Vagina (tissue), 2 donors: ENCODE measurements at regions not wholly inside any gene's neighbourhood (a gene's known extent, or its start where the extent isn't known, plus 50 kb on each side); places are given as distances from the start of the nearest gene placed in this dataset.

ENCODE experiments used
- DNase-seq, 2 donors: peaks; one replicate each; pipeline ENCODE4 v3.0.0-alpha.2; 2017; ENCODE audit errors: extremely low spot score in 2 of 2
- H3K27ac ChIP-seq: fragments of 200-600 bp; sonication (generic); one replicate; pipeline ENCODE4 v1.5.1; 2019
- H3K27me3 ChIP-seq: fragments of 200-600 bp; sonication (generic); one replicate; pipeline ENCODE4 v1.5.1; 2019
- H3K36me3 ChIP-seq, 2 donors: fragments of 200-600 bp; sonication (generic); one replicate each; pipeline ENCODE4 v1.5.1; 2017 to 2019
- H3K4me1 ChIP-seq: fragments of 200-600 bp; sonication (generic); one replicate; pipeline ENCODE4 v1.5.1; 2019
- H3K4me3 ChIP-seq, 2 donors: fragments of 200-600 bp; sonication (generic); 1 replicate in 1 of 2; 2 replicates in 1 of 2; pipeline ENCODE4 v1.5.1; 2016 to 2019
- H3K9me3 ChIP-seq: fragments of 200-600 bp; sonication (generic); one replicate; pipeline ENCODE4 v1.5.1; 2019
- CTCF ChIP-seq, 3 experiments: fragments of 450-650 bp in 2 of 3; fragments of 200-600 bp in 1 of 3; sonication (generic) in 1 of 3; IDR thresholded peaks; one replicate each; pipeline ENCODE4 v1.5.1; 2017 to 2019; ENCODE audit warnings: antibody characterized with exemption in 3 of 3, mild to moderate bottlenecking in 2 of 3, moderate library complexity in 2 of 3
- POLR2A ChIP-seq, 2 donors: fragments of 450-650 bp; IDR thresholded peaks; one replicate each; pipeline ENCODE4 v1.6.1; 2017; ENCODE audit warnings: antibody characterized with exemption in 2 of 2, mild to moderate bottlenecking in 2 of 2, moderate library complexity in 2 of 2
- POLR2AphosphoS5 ChIP-seq, 2 donors: sonication (generic); formaldehyde crosslinking; IDR thresholded peaks; one replicate each; pipeline ENCODE4 v1.9.0; 2017; ENCODE audit warnings: antibody characterized with exemption in 2 of 2, mild to moderate bottlenecking in 2 of 2, low read depth in 1 of 2; ENCODE audit not compliant: insufficient read depth in 1 of 2
- intact Hi-C: fragments of 100-400 bp; cut with DNase I; formaldehyde crosslinking; loops from one replicate; pipeline ENCODE4 v1.15.1; 2023

GRCh38 chr12:127293507-127294310, 973.3 kb upstream of the TMEM132C start:
- H3K36me3 ChIP-seq, result no peaks in the 10 kb centered on the region
- intact Hi-C loops, result no loop called here
- H3K4me1 ChIP-seq, result no peaks in the 10 kb centered on the region
- no peak overlapping the region for H3K27ac ChIP-seq
- H3K9me3 ChIP-seq, result no peaks in the 10 kb centered on the region
- peak in 1 of 2 donors; percentile 77 for DNase-seq
- TF ChIP-seq POLR2A (IDR thresholded peaks at IDR 0.05) (no peak), CTCF (IDR thresholded peaks at IDR 0.05) (peak in 2 of 3 experiments; percentile 21 to 37), POLR2AphosphoS5 (IDR thresholded peaks at IDR 0.05; ENCODE audit: insufficient read depth in 1 of 2, low read depth in 1 of 2) (no peak)
- H3K4me3 ChIP-seq, result no peak overlapping the region
- no peaks in the 10 kb centered on the region for H3K27me3 ChIP-seq

- Histone ChIP-seq H3K9me3 (no peaks in the 10 kb centered on the region), H3K4me3 (no peak overlapping the region), H3K27ac (no peak overlapping the region), H3K4me1 (no peaks in the 10 kb centered on the region), H3K36me3 (no peaks in the 10 kb centered on the region), H3K27me3 (no peaks in the 10 kb centered on the region)
- intact Hi-C loops, result no loop called here
- peak in 1 of 2 donors; percentile 61 for DNase-seq
- TF ChIP-seq CTCF (IDR thresholded peaks at IDR 0.05), result no peak
- no peak for TF ChIP-seq POLR2A (IDR thresholded peaks at IDR 0.05)
- TF ChIP-seq POLR2AphosphoS5 (IDR thresholded peaks at IDR 0.05; ENCODE audit: insufficient read depth in 1 of 2, low read depth in 1 of 2), result no peak
Observed at GRCh38 chr12:127294651-127295210, 972.2 kb upstream of the TMEM132C start.

GRCh38 chr12:127295630-127296029, 971.3 kb upstream of the TMEM132C start:
- no peaks in the 10 kb centered on the region for H3K27me3 ChIP-seq

GRCh38 chr12:127296591-127296990, 970.4 kb upstream of the TMEM132C start:
- Histone ChIP-seq H3K4me3 (no peak overlapping the region), H3K4me1 (no peaks in the 10 kb centered on the region), H3K27ac (no peak overlapping the region), H3K9me3 (no peaks in the 10 kb centered on the region), H3K36me3 (no peaks in the 10 kb centered on the region), H3K27me3 (no peaks in the 10 kb centered on the region)
- intact Hi-C loops, result no loop called here
- DNase-seq, result peak; percentile 37 to 49
- TF ChIP-seq CTCF (IDR thresholded peaks at IDR 0.05) (no peak), POLR2AphosphoS5 (IDR thresholded peaks at IDR 0.05; ENCODE audit: insufficient read depth in 1 of 2, low read depth in 1 of 2) (no peak), POLR2A (IDR thresholded peaks at IDR 0.05) (no peak)

More at GRCh38 chr12:127295630-127296029, 971.3 kb upstream of the TMEM132C start:
- Histone ChIP-seq H3K27ac (no peak overlapping the region), H3K4me1 (no peaks in the 10 kb centered on the region), H3K9me3 (no peaks in the 10 kb centered on the region), H3K36me3 (no peaks in the 10 kb centered on the region), H3K4me3 (no peak overlapping the region)
- TF ChIP-seq POLR2A (IDR thresholded peaks at IDR 0.05), result no peak
- TF ChIP-seq POLR2AphosphoS5 (IDR thresholded peaks at IDR 0.05; ENCODE audit: insufficient read depth in 1 of 2, low read depth in 1 of 2), result no peak
- no peak for TF ChIP-seq CTCF (IDR thresholded peaks at IDR 0.05)
- intact Hi-C loops, result no loop called here
- DNase-seq, result peak in 1 of 2 donors; percentile 34

GRCh38 chr12:127297327-127297726, 969.6 kb upstream of the TMEM132C start:
- Histone ChIP-seq H3K4me1 (no peaks in the 10 kb centered on the region), H3K36me3 (no peaks in the 10 kb centered on the region), H3K27me3 (no peaks in the 10 kb centered on the region), H3K4me3 (no peak overlapping the region), H3K27ac (no peak overlapping the region), H3K9me3 (no peaks in the 10 kb centered on the region)
- intact Hi-C loops, result no loop called here
- DNase-seq, result peak; percentile 46 to 60
- TF ChIP-seq POLR2AphosphoS5 (IDR thresholded peaks at IDR 0.05; ENCODE audit: insufficient read depth in 1 of 2, low read depth in 1 of 2), result no peak
- TF ChIP-seq POLR2A (IDR thresholded peaks at IDR 0.05), result no peak
- no peak for TF ChIP-seq CTCF (IDR thresholded peaks at IDR 0.05)
